HepG2 (cell line): ENCODE measurements at regions not wholly inside any gene's neighbourhood (a gene's known extent, or its start where the extent isn't known, plus 50 kb on each side); places are given as distances from the start of the nearest gene placed in this dataset.

Experiments used
- ATF7 ChIP-seq, 2 experiments: fragments of 450-650 bp in 1 of 2; sonication (generic) in 1 of 2; formaldehyde crosslinking in 1 of 2; IDR thresholded peaks; 2 replicates each; pipeline versions ENCODE4 v1.4.0 to v1.6.1; 2016 to 2020; ENCODE audit warnings: antibody characterized with exemption in 1 of 2, mild to moderate bottlenecking in 1 of 2, missing genetic modification reagents in 1 of 2
- CREB1 ChIP-seq, 2 experiments: fragments of 450-650 bp in 1 of 2; IDR thresholded peaks; 2 replicates each; pipeline ENCODE4 v1.6.1; 2016 to 2017; ENCODE audit warnings: control low read depth in 1 of 2, mild to moderate bottlenecking in 1 of 2, missing compliant biosample characterization in 1 of 2, missing genetic modification characterization in 1 of 2
- GATAD1 ChIP-seq: IDR thresholded peaks from 2 replicates; pipeline ENCODE4 v1.6.1; 2016; ENCODE audit warnings: missing genetic modification reagents, missing compliant biosample characterization
- KDM5A ChIP-seq: fragments of 200-600 bp; sonication (generic); IDR thresholded peaks from 2 replicates; pipeline ENCODE4 v1.7.0; 2018; ENCODE audit warnings: antibody characterized with exemption, mild to moderate bottlenecking, low read length, borderline replicate concordance
- ZBTB2 ChIP-seq: sonication (generic); formaldehyde crosslinking; IDR thresholded peaks from 2 replicates; pipeline ENCODE4 v1.8.0; 2022; ENCODE audit warnings: low read depth, missing genetic modification reagents
- TF ChIP-seq, protein P1 (sequence below): sonication (generic); formaldehyde crosslinking; IDR thresholded peaks from 2 replicates; pipeline ENCODE4 v1.5.0; 2020; ENCODE audit warnings: mild to moderate bottlenecking, missing genetic modification reagents, moderate library complexity

DNA sequence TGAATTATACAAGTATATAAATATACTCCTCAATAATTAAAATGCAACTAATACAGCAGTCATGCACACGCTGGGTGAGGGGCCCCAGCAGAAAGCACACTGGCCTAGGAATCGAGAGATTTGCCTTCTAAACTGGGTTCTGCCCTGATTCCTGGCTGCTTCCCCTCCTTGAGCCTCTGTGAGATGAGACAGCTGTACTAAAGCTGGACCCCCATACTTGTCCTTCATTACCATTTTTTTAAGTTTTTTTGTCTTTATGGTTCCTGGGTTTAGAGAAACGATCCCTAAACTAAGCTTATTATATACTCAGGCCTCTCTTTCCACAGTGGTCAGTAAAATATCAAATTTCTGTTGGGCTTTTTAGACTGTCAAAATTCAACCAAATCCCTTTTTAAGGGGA, 195.1 kb upstream of the DYNLRB2 start:
- TF ChIP-seq KDM5A (no peak), ATF7 (IDR thresholded peaks at IDR 0.05) (no peak), ATF7 (CRISPR knock-in tag; IDR thresholded peaks at IDR 0.05) (no peak), GATAD1 (CRISPR knock-in tag) (no peak), ZBTB2 (CRISPR knock-in tag) (no peak), CREB1 (IDR thresholded peaks at IDR 0.05) (no peak), CREB1 (CRISPR knock-in tag; IDR thresholded peaks at IDR 0.05) (no peak)
- TF ChIP-seq, protein P1, sequence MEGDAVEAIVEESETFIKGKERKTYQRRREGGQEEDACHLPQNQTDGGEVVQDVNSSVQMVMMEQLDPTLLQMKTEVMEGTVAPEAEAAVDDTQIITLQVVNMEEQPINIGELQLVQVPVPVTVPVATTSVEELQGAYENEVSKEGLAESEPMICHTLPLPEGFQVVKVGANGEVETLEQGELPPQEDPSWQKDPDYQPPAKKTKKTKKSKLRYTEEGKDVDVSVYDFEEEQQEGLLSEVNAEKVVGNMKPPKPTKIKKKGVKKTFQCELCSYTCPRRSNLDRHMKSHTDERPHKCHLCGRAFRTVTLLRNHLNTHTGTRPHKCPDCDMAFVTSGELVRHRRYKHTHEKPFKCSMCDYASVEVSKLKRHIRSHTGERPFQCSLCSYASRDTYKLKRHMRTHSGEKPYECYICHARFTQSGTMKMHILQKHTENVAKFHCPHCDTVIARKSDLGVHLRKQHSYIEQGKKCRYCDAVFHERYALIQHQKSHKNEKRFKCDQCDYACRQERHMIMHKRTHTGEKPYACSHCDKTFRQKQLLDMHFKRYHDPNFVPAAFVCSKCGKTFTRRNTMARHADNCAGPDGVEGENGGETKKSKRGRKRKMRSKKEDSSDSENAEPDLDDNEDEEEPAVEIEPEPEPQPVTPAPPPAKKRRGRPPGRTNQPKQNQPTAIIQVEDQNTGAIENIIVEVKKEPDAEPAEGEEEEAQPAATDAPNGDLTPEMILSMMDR (CRISPR knock-in tag), result no peak
